EH (cell line): ENCODE measurements at regions not wholly inside any gene's neighbourhood (a gene's known extent, or its start where the extent isn't known, plus 50 kb on each side); places are given as distances from the start of the nearest gene placed in this dataset.

Experiments
- DNase-seq: peaks from one replicate; pipeline ENCODE4 v3.0.0-alpha.2; 2015; ENCODE audit warnings: low read depth

DNA sequence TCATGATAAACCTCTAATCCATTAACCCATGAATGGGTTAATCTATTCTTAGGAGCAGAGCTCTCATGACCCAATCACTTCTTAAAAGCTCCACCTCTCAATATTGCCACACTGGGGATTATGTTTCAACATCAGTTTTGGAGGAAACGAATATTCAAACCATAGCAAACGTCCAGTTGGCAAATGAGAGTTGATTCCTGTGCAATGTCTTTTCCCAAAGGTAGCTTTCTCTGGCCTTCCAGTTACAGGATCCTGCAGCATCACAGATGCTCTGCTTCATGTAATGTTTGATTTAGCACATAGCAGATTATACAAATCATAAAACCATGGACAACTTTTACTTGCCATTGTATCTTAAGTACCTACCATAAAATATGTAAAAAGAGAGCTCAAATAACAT is 481.0 kb downstream of the TNS1 start:
- no peak for DNase-seq

DNA sequence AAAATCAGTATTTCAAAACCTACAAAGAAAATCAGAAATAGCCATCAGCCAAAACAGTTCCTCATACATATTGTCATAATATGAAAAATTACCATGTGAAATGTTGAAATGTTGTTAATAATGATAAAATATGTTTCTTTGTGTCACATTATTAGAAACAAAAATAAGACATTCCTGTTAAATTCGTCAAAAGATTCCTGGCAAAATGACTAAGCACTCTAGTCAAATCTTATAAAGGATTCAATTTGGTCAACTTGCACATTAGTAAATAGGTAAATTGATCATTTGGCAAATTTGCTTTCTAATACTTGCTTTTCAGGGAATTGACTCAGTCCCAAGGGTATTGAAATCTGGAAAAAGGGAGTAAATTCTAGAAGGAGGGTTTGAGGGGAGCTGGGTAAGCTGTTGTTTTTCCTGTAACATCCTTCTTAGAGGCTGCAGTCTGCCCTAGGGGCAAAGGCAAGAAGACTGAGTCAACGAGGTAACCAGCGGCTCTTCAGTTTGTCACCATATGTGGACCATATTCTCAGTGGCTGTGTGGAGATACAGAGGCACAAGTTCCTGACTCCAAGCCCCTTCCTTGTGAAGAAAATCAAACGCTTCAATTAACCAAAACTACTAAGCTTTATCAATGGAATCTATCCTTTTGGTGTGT is 482.3 kb downstream of the TNS1 start:
- DNase-seq: peak; percentile 77

DNA sequence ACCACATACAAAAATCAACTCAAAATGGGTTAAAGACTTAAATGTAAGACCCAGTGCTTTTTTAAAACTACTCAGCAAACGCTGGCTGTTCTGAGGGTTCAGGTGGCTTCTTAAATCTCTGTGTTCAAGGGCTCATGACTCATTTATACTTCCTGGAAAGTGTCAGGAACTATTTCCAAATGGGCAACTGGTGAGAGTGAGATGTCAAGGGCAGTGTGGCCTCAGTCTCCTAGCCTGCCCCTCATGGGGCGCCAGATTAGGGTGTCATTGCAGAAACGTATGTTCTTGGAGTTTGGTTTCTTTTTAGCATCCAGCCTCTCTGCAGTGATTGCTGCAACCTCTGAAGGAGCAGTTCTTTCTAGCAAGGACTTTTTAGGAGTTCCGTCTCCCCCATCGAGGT is 485.4 kb downstream of the TNS1 start:
- peak; percentile 11 for DNase-seq

DNA sequence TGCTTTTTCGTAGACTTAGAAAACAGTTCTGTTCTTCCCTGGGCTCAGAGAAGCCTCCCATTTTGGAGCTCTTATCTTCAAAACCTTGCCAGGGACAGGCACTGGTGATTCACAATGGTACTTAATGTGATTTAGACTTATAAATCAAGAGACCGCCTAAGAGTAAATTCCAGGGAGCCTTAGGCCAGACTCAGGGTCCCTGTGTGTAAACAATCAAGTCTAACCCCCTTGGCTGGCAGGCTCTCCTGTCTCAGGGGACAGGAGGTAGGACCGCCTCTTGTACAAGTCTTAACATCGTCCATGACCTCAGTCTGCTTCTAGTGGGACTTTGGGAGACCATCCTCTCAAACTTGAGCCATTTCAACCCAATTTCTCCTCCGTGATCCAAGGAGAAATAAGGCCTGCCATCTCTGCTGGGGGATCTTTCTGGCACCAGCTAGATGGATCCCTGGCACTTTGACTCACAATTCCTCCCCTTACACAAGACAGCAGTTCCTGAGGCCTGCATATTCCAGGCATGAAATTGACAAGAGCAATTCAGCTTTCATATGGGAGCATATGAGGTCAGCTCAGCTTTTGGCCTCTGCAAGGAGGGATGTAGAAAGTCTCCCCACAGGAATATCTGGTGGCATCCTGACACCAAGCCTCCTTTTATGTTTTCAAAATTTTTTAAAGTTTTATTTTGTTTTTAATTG is 487.0 kb downstream of the TNS1 start:
- DNase-seq: no peak

DNA sequence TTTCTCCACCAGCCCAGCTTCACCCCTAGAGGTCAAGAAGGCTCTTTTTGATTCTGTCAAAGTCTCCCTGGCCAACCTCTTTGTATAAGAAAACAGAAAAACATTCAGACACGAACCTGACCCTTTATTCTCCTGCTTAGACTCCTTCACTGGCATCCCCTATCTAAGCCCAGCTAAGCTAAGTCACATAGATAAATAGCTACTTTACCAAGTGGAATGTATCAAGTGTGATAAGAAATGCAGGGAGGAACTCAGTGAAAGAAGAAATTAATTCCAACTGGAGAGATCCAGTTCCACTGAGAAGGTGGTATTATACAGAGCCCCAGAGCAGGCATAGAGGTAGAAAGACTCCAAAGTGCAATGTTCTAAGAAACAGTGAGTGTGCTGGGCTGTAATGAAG is 489.5 kb downstream of the TNS1 start:
- no peak for DNase-seq

DNA sequence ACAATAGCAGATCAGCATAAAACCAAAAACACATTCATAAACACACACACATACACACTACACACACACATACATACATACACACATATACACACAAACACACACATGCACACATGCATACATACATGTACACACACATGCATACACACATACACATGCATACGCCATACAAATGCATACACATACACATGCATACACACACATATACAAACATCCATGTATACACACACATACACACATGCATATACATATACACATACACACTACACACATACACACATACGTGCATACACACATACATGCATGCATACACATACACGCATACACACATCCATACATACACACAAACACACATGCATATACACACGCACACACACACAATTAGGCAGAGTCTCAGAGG is 490.1 kb downstream of the TNS1 start:
- no peak for DNase-seq

DNA sequence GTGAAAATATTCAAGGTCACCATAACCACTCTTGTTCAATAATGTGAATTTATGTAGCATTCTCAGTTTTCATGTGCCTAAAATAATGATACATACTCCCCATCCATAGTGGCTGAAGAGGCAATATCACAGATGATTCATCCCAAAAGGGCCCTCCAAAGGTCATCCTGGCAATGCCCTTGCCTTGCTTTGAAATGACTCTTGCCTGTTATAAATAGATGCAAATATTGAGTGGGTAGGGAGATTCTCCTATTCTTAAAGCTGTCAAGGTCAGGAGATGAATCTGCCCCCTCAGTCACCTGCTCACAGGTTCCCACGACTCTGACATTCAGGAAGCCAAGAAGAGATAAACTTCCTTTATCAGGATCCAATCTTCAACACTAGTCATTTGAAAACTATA is 490.5 kb downstream of the TNS1 start:
- peak; percentile 44 for DNase-seq

DNA sequence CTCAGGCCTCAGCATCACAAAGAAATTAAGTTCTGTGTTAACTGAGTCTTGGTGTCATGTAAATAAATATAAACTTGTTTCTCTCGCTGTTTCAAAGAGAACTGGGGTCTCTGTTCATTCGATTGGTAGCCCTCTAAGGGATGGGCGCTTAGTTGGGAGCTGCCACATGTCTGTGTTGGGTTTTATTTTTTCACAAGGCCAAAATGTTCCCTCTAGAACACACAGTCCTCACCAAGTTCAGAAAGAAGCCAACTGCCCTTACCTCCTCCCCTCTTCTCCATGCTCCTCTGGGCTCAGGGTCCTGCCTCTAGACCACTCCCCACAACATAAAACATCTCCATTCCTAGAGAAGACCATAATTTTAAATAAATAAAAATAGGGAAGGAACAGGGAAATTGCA is 490.9 kb downstream of the TNS1 start:
- DNase-seq: no peak

DNA sequence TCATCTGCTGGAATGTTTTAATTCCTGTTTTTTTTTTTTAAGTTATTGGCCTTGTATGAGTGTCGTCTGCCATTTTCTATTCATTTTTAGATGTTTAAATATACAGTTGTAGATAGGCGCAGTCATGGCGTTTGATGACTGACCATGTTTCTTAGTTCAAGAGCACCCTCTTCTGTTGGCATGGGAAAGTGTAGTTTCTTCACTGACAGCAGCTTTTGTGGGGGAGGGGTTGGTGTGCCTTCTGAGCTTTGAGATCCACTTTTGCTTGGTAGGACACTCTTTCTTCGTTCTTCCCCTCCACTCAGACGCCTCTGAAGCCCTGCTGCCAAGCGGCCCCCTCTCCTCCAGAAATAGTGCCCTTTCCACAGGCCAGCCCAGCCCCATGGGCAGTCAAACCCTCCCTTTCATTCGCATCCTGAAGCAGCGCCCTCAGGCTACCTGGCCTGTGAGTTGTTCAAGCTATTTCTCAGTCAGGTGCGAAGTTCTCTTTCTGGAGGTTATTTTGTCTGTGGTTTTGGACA is 492.0 kb downstream of the TNS1 start:
- peak; percentile 87 for DNase-seq

DNA sequence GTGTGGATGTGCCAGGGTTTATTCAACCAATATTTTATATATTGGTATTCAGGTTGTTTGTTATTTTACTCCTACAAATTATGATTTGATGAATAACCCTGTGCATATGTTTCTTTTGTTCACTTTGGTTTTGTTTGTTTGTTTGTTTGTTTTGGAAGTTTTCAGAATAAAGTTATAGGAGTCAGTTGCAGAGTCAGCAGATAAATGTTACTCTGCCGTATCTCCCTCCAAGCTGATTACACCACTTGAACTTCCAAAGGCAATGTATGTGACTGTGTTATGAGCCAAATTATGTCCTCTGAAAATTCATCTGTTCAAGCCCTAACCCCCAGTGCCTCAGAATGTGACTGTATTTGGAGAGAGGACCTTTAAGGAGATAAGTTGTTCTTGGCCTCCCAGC is 497.5 kb downstream of the TNS1 start:
- no peak for DNase-seq

DNA sequence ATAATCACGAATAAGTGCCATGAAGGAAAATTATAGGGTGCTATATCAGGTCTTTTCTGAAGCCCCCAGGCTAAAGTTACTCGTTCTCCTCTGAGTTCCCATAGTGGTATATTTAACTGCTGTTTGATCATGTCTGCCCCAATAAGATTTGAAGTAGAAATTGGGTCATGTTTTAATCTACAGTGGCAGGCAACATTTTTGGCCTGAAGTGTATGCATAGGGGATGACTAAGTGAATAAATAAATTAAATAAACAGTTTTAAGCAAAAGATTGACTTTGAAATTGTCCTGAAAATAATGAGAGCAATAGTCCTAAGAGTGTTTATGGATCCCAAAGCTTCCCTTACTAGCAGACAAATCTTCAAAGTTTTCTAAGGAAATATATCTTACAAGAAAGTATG is 500.9 kb downstream of the TNS1 start:
- no peak for DNase-seq

DNA sequence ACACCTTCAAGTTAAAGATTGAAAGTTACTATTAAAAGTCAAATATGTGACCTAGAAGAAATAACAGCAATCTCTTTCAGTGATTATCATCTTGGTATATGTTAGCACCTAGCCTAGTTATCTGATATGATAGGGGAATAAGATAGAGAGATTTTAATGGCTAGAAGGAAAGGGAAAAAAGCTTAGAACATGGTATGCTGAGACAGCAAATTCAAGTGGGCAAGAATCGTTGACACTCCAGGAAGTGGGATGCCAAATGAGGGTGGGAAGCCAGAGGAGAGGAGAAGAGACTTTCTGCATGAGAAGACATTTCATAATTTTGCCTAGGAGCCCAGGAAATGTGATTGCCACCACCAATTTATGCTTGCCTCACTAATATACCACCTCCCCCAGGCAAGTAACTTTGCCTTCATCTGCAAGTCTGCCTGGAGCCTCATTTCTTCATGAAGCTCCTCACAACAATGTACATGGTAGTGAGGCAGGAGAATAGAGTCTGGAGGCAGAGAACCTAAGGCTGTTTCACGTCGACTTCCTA is 504.9 kb downstream of the TNS1 start:
- no peak for DNase-seq

DNA sequence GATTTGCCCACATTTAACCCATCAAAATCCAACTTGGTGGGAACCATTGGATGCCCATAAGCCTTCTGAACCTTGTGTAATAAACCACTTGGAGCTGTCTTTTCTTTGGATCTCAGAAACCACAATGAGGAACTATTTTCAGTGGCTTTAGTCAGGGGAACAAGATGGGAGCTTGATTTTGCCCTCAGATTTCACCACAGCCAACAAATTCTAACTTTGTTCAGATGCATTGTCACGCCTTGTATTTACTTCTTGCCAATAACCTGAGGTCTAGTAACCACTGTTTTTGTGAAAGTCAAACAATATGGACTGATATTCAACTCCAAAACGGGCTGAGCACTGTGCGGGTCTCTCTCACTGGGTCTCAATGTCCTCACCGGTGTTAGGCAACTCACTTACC is 508.2 kb downstream of the TNS1 start:
- DNase-seq: no peak

DNA sequence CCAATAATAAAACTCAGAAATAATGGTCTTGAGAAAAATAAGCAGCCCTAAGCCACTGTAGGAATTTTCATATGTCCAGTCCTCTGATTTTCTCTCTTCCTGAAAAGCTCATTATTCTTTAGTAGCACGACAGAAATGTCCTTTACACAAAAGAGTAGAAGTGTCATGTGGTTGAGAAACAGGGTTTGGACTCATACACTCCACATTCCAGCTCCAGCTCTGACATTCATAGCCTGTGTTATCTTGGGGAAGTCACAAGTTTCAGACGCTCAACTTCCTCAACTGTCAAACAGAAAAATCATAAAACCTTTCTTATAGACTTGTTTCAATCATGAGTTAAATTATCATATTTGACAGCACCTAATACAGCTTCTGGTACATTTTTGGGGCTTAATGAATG is 511.5 kb downstream of the TNS1 start:
- no peak for DNase-seq

DNA sequence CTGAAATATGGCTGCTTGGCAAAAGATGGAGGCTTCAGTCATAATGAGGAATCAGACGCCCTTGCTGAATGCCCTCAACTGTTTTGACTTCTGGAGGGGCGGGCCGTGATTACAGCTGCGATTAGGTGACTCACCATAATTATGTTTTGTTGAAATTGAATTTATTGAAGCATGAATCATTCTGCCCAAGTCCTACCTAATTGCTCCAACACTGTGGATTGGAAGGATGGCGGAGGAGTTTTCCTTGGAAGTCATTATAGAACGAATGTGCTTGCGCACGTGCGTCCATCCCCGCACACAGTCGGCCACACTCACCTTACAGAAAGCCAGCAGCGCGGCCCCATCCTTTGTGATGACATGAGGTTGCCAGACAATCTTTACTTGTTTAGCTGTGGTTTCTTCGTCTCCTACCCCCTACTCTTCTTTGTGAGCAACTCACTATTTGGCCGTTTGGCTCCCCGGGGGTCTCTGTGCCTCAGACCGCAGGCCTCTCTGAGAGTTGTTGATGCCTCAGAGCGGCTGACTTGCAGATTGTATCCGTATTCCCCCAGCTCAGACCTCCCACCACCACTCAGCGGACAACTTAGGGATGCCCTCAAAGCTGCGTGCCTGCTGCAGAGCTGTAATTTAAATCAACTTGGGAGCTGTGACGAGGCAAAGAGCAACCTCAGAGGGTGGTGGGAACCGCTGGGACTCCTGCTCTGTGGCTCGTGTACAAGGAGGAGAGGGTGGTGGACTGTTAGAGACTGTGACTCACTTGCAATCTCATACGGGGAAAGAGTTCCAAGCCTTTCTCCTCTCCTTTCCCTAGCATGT is 513.4 kb downstream of the TNS1 start:
- DNase-seq: peak; percentile 43

DNA sequence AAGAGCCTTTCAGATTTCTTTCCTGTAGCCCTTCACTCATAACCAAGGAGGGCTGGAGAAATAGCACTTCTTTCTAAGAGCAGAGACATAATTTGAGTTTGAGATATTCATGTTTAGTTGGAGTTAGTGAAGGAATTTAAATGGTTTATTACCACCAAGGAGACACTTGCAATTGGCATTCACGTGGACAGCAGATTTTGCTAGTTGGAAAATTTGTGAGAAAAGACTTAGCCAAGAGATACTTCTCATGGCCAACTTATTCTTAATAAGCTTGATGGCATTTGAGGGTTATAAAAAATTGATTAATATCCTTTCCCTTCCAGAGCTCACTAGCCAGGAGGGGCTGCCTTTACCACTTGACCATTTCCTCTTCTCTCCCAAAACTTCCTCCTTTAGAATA is 518.7 kb downstream of the TNS1 start:
- DNase-seq: no peak

DNA sequence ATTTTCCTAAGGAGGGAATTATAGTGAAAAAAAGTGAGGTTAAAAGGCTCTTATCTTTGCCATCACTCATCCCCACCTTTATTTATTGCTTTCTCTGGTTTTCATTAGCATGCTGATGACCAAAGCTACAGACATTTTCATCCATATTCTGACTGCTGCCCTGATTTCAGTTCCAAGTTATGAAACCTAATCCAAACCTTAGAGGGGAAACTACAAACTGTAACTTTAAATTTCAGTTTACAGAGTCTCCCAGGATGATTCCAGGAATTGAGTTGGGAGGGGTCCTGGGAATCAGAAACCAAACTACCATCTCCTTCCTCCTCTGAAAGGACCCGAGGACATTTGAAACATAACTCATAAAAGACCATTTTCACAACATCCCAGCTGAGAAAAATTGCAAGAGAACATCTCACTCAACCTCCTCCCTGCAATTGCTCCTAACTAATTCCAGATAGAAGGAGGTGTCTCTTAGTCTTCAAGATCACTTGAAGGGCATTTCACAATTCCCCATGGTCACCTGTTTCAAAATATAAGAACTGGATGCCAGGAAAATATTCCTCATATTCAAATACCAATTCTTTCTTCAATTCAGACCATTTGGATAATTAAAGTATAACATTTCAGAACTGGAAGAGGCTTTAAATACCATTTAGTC is 520.6 kb downstream of the TNS1 start:
- no peak for DNase-seq

DNA sequence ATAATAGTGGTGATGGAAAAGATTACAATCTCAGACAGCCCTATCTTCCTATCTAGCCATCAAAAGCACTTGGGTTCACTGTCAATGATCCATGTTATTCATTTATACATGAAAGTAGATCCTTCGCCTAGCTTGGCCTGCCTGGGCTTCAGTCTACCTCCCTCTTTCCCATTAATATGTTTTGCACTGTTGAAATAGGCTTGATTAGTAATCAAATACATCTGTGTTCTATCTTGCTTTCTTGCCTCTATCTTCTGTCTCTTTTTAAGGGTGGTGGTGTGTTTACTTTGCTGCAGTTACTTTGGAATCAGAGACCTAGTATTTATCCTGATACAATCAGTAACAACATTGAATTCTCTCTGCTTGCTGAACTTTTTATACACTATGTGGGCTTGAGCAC is 521.2 kb downstream of the TNS1 start:
- no peak for DNase-seq

DNA sequence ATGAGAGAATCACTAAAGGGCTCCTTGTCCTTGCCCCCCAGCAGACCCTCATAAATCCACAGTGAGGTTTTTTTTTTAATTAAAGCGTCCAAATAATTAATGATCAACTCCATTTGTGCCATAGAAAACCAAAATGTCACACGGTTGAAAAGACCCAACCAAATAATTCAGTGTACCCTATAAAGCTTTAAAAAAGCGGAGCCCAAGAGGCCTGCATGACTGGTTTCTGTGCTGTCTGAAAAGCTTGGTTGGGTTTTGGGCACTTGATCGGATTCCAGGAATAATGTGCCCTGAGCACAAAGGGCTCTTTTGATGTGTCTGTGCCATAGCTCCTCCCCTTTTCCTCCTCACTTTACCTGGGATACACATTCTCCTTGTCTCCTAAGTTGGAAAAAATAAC is 523.2 kb downstream of the TNS1 start:
- DNase-seq: no peak

DNA sequence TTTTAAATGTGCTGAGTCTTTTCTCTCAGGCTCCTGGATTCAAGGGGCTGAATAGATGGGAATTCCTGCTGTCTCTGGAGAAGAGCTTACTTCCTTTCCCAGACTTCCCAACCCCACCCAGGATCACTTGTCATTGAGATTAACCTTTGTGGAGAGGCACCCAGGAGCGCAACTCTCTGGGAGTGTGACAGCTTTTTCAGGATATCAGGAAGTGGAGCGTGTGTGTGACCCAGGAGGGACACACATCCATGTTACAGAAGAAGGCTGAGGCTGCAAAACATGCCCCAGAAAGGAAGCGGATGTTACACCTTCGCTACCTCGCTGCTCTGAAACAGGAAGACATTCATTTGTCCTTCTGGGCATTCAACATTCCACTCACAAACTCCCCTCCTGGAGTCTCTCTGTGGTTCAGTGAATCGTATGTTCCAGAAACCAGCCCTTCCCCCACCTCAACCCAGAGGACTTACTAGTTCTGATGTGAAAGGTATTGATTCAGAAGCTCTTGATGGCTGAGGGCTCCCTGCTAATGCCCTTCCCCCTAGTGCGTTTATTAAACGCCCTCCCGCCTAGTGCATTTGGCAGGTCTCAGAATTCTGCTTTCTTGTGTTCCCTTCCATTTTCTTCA is 523.9 kb downstream of the TNS1 start:
- no peak for DNase-seq

DNA sequence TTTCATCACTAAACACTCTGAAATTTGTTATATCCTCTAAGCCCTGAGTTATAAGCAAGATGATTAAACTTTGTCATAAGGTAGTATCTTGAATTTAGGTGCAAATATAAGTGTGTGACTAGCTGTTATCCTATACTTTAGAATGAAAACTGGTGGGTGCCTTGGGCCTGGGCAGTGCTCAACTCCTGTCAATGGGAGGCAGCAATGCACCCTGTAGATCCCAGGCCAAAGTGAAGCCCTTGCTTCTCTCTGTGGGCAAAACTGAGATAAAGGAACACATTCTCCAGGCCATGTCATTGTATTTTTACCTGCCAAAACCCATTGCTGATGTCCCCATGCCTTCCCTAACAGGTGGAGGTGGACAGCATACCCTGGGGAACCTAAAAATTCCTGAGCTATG is 525.2 kb downstream of the TNS1 start:
- DNase-seq: no peak

DNA sequence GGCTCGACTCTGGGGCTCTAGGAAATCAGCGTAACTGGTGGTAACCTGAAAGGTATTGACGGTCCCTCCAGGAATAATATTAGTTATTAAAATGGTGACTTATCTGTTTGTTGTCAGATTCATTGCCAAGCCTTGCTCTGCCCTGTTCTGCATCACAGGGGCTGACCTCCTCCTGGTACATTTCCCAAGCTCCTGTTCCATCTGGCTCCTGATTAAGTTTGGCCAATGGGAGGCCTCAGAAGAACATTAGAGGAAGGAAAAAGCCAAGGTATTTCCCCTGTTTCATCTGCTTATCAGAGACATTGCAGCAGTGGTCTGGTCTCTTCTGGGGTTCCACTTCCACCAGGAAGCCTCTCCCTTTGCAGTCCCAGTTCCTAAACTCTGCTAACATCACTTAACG is 527.0 kb downstream of the TNS1 start:
- DNase-seq: no peak
